Body of pancreas (tissue), 4 donors: ENCODE measurements at regions not wholly inside any gene's neighbourhood (a gene's known extent, or its start where the extent isn't known, plus 50 kb on each side); places are given as distances from the start of the nearest gene placed in this dataset.

ENCODE experiments used
- ATAC-seq: fragments of 150-250 bp; one replicate; pipeline ENCODE4 v1.9.1; 2016
- DNase-seq, 4 donors: peaks; one replicate each; pipeline ENCODE4 v3.0.0-alpha.2; 2019
- H3K27ac ChIP-seq, 4 donors: fragments of 200-600 bp; sonication (generic); 1 replicate in 3 of 4; 2 replicates in 1 of 4; pipeline versions ENCODE4 v1.5.1 to v1.6.1; 2016 to 2019; ENCODE audit warnings: mild to moderate bottlenecking in 1 of 4, mixed read lengths in 1 of 4, moderate library complexity in 1 of 4
- H3K27me3 ChIP-seq, 2 donors: fragments of 200-600 bp; sonication (generic); one replicate each; pipeline ENCODE4 v1.6.0; 2016; ENCODE audit warnings: mild to moderate bottlenecking in 1 of 2
- H3K36me3 ChIP-seq, 2 donors: fragments of 200-600 bp; sonication (generic); replicated peaks in 1 of 2; 2 replicates each; pipeline ENCODE4 v1.5.1; 2016; ENCODE audit warnings: low read depth in 2 of 2; ENCODE audit not compliant: insufficient read depth in 1 of 2
- H3K4me1 ChIP-seq: fragments of 200-600 bp; sonication (generic); one replicate; pipeline ENCODE4 v1.6.0; 2016
- H3K4me3 ChIP-seq, 2 donors: fragments of 200-600 bp; sonication (generic); 1 replicate in 1 of 2; 2 replicates in 1 of 2; pipeline ENCODE4 v1.5.1; 2016 to 2019
- H3K9me3 ChIP-seq, 3 donors: fragments of 200-600 bp; sonication (generic); 1 replicate in 2 of 3; 2 replicates in 1 of 3; pipeline ENCODE4 v1.5.1; 2016
- POLR2A ChIP-seq, 3 donors: fragments of 450-650 bp; IDR thresholded peaks; one replicate each; pipeline ENCODE4 v1.6.1; 2016; ENCODE audit warnings: antibody characterized with exemption in 3 of 3, mild to moderate bottlenecking in 2 of 3
- WGBS, 2 donors: methylation state at CpG; one replicate each; pipeline ENCODE4 v1.1.5; 2017; 5-methylcytosine and 5-hydroxymethylcytosine counted together
- intact Hi-C: fragments of 100-400 bp; cut with DNase I; formaldehyde crosslinking; loops from one replicate; pipeline ENCODE4 v1.15.1; 2023
- TF ChIP-seq, protein P1 (sequence below), 7 experiments: fragments of 450-650 bp in 4 of 7; fragments of 200-600 bp in 3 of 7; sonication (generic) in 3 of 7; IDR thresholded peaks; one replicate each; pipeline ENCODE4 v1.5.1; 2016 to 2019; ENCODE audit warnings: antibody characterized with exemption in 7 of 7

DNA sequence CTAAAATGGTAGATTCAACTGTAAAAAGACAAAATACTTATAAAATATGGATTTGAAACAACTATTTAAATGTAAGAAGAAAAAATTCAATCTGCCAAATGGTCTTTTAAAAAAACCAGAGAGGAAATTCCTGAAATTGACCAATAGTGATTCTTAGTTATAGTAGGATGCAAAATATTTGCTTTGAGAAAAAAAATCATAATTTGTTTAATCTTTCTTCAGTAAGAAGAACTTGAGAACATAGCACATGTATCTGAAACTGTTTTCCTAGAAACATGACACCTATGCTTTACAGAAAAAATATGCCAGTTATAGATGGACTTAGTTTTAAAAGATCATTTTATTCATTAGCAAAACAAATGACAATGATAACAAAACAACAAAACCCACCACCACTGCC lies 186.9 kb upstream of the CD180 start:
- TF ChIP-seq POLR2A (IDR thresholded peaks at IDR 0.05), result no peak
- TF ChIP-seq, protein P1, sequence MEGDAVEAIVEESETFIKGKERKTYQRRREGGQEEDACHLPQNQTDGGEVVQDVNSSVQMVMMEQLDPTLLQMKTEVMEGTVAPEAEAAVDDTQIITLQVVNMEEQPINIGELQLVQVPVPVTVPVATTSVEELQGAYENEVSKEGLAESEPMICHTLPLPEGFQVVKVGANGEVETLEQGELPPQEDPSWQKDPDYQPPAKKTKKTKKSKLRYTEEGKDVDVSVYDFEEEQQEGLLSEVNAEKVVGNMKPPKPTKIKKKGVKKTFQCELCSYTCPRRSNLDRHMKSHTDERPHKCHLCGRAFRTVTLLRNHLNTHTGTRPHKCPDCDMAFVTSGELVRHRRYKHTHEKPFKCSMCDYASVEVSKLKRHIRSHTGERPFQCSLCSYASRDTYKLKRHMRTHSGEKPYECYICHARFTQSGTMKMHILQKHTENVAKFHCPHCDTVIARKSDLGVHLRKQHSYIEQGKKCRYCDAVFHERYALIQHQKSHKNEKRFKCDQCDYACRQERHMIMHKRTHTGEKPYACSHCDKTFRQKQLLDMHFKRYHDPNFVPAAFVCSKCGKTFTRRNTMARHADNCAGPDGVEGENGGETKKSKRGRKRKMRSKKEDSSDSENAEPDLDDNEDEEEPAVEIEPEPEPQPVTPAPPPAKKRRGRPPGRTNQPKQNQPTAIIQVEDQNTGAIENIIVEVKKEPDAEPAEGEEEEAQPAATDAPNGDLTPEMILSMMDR (IDR thresholded peaks at IDR 0.05), result no peak
- no peak for DNase-seq
- Histone ChIP-seq H3K27ac (no peak overlapping the region), H3K4me1 (no peaks in the 10 kb centered on the region), H3K4me3 (no peak overlapping the region), H3K27me3 (no peaks in the 10 kb centered on the region), H3K36me3 (no peaks in the 10 kb centered on the region), H3K9me3 (no peaks in the 10 kb centered on the region)
- no peak for ATAC-seq
- intact Hi-C loops, result no loop called here

DNA sequence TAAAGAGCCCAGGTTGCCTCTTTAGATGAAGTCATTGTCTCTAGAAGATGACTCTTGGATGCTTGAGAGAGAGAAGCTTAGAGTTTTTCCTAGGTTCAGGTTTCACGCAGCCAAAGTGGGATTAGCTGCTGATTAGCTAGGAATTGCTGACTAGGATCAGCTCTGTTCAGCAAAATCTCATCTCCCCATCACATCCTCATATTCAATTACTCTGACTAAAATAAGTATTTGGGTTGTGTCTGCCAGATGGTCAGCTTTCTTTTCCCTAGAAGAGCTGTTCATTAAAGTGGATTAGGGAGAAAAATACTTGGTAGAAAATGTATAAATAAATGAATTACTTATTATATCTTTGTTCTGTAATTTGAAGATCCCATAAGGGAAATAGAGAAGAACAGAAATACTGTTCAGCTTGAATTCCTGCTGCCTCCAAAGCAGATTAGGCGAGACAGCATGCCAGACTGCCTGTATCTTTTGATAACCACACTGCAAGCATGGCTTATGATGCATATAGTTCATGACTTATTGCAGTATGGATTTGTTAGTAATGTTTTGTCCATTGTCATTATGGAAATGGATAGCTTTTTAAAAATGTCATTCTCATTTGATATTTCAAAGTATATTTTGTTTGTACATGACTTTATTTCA lies 184.8 kb upstream of the CD180 start:
- intact Hi-C loops, result no loop called here
- 61 to 68% methylated on average over 2 of the region's 2 CpGs for WGBS, 2 donors
- H3K4me1 ChIP-seq, result no peaks in the 10 kb centered on the region
- ATAC-seq (no peak), DNase-seq (no peak)
- no peaks in the 10 kb centered on the region for H3K27me3 ChIP-seq
- TF ChIP-seq, protein P1 (IDR thresholded peaks at IDR 0.05), result no peak
- TF ChIP-seq POLR2A (IDR thresholded peaks at IDR 0.05), result no peak
- no peak overlapping the region for H3K27ac ChIP-seq
- no peaks in the 10 kb centered on the region for H3K9me3 ChIP-seq
- no peak overlapping the region for H3K4me3 ChIP-seq
- no peaks in the 10 kb centered on the region for H3K36me3 ChIP-seq

DNA sequence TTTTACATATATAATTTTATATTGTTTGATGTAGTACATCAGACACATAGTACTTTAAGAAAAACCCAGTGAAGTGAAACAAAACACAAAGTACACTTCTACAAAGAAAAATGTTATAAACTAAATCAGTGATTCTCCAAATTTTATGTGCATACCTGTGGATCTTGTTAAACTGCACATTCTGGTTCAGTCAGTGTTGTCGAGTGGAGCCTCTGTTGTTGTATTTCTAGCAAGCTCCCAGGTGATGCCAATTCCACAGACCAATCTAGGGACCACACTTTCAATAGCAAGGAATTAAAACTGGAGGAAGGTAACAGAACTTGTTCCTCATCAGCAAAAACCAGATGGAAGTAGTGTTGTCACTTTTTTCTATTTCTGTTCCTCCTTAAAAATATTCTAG lies 183.8 kb upstream of the CD180 start:
- Histone ChIP-seq H3K4me3 (no peak overlapping the region), H3K4me1 (no peaks in the 10 kb centered on the region), H3K36me3 (no peaks in the 10 kb centered on the region), H3K27ac (no peak overlapping the region), H3K9me3 (no peaks in the 10 kb centered on the region), H3K27me3 (no peaks in the 10 kb centered on the region)
- ATAC-seq, result no peak
- intact Hi-C loops, result no loop called here
- DNase-seq, result no peak
- WGBS, 2 donors, result 37 to 48% methylated on average over 1 of the region's 1 CpG
- TF ChIP-seq, protein P1 (IDR thresholded peaks at IDR 0.05), result no peak
- no peak for TF ChIP-seq POLR2A (IDR thresholded peaks at IDR 0.05)

DNA sequence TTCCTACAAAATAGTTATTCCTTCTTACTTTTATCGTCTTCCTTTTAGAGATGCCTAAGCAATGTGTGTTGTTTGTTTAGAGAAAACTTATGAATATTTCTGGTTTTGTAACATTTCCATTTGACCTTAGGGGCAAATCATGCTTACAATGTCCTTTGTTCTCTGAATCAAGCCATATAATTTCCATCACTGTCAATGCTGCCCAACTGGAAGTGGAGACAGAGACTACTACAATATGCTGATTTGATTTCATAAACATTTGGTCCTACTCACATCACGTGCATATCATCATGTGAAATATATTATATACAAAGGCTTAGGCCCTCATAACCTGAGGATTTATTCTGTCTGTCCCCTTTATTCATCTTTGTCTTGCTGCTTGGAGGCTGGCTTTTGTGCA lies 183.2 kb upstream of the CD180 start:
- H3K4me1 ChIP-seq, result no peaks in the 10 kb centered on the region
- H3K27me3 ChIP-seq, result no peaks in the 10 kb centered on the region
- TF ChIP-seq, protein P1 (IDR thresholded peaks at IDR 0.05), result no peak
- TF ChIP-seq POLR2A (IDR thresholded peaks at IDR 0.05), result no peak
- H3K9me3 ChIP-seq, result no peaks in the 10 kb centered on the region
- DNase-seq (no peak), ATAC-seq (no peak)
- no peak overlapping the region for H3K27ac ChIP-seq
- WGBS, 2 donors, result 76 to 84% methylated on average over 2 of the region's 2 CpGs
- no peaks in the 10 kb centered on the region for H3K36me3 ChIP-seq
- intact Hi-C loops, result no loop called here
- H3K4me3 ChIP-seq, result no peak overlapping the region

DNA sequence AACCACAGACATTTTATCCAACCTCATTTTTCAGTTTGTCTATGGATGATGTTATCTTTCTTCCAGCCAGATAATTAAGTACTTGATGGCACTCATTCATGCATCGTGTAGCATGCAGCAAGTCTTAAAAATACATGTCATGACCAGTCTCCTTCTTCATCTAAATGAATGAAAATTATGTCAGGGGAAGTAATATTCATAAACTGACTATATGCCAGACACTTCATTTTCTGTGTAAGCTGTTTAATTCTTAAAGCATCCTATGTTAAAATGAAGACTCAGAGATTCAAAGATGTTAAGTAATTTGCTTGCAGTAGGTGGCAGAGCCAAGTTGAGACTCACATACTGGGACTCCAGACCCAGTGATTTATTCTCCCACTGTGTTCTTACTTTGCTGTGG lies 181.7 kb upstream of the CD180 start:
- intact Hi-C loops, result no loop called here
- TF ChIP-seq, protein P1 (IDR thresholded peaks at IDR 0.05), result no peak
- no peak for TF ChIP-seq POLR2A (IDR thresholded peaks at IDR 0.05)
- Histone ChIP-seq H3K4me1 (no peaks in the 10 kb centered on the region), H3K27me3 (no peaks in the 10 kb centered on the region), H3K27ac (no peak overlapping the region), H3K9me3 (no peaks in the 10 kb centered on the region), H3K36me3 (no peaks in the 10 kb centered on the region), H3K4me3 (no peak overlapping the region)
- no peak for ATAC-seq
- DNase-seq, result no peak
- 56 to 64% methylated on average over 1 of the region's 1 CpG for WGBS, 2 donors
